HG03575 (cell line): ENCODE measurements at regions not wholly inside any gene's neighbourhood (a gene's known extent, or its start where the extent isn't known, plus 50 kb on each side); places are given as distances from the start of the nearest gene placed in this dataset.

ENCODE experiments used
- ATAC-seq: cut with Tn5 transposase; IDR thresholded peaks from one replicate; pipeline ENCODE4 v1.9.1; 2021; ENCODE audit not compliant: unreplicated experiment, insufficient number of reproducible peaks, low FRiP score; ENCODE audit errors: extremely low read depth

DNA sequence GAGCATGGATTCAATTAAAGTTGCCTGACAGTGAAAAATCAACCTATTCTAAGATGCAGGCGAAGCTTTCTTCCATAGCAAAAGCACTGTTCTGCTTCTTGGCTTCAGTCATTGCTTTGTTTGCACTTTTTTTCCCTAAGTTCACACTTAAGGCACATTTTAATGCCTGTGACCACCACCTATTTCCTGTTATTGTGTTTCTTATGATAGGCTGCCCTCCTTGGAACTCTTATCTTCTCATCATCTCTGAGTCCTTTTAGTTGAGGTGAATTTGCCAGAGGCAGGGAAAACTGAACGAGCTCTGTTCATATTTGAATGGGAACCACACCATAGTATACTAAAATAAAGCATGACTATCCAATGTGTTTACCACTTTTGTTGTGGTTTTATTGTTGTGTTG lies 119.8 kb downstream of the SPCS3 start:
- no peak for ATAC-seq

DNA sequence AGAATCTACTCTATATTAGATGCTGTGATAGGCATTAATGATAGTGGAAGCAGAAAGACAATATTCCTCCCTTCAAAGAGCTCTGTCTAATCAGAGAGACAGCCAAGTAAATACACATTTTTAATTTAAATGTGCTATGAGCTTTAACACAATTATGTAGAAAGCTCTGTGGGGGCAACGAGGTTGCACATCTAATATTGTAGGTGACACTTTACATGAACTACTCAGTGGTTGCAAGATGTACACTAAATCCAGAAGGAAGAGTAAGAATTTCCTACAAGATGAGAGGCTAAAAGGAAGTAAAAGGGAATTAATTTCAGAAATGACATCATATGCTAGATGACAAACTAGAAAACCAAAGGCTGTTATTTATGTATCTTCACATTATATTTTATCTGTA lies 120.9 kb downstream of the SPCS3 start:
- ATAC-seq = no peak

DNA sequence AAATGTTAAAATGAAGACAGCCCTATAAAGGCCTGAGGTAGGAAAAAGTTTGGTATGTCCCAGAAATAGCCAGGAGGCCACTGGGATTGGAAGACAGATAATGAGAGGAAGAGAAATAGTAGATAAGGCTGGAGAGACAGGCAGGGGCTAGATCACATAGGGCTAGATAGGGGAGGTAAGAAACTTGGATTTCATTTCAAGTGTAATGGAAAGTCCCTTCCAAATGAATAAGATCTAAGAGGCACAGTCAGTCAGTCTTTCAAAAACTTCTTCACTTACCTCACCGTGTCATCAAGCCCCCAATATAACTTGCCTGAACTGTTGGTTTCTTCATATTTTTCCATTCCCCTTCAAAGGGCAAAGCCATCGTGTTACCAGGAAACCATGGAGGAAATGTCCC lies 121.8 kb downstream of the SPCS3 start:
- no peak for ATAC-seq

DNA sequence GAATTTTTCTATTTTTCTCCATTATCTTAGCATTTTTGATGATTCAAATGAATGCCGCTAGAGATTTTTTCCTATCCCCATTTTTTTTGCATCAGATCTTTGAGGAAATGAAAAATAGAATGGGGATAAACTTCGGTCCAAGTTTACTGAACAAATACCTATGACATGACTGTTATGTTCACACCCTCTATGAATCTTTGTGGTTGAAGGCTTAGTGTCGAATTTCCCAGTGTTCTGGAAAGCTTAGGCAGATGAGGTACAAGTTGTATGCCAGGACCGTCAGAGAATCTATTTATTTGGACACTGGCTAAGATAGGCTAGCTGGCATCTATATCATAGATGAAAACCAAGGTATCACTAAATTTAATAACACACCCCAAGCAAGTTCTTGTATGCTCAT lies 123.4 kb downstream of the SPCS3 start:
- no peak for ATAC-seq

DNA sequence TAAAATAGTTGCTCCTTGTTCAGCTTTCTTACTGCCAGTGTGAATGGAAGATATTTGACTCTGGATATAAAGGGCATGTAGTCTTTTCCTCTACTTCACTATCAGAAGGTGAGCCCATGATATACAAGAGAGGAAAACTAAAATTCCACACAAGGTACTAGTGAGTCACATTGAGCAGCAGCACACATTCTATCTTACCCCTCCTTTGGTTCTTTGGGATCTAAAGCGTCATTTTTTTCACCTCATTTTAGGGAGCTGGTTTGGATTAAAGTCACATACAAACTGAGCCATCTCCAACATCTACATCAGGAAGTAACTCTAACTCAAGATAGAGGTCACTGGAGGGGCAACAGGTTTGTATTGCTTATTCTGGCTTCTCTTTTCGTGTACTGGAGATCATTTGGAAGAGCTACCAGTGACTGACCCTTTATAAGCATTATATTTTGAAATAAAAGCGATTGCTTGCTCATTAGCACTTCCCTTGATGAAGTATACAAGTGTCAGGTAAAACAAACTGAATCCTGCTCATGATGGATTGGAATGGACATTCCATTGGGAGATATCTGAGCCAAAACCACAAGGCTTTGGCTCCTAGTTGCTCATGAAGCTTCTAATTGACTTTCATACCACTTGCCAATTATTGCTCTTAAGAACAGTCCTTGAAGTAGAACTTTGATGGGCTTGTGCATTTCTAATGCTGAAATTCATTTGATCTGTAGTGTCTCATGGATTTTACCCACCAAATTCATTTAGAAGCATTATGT lies 124.1 kb downstream of the SPCS3 start:
- ATAC-seq = no peak

DNA sequence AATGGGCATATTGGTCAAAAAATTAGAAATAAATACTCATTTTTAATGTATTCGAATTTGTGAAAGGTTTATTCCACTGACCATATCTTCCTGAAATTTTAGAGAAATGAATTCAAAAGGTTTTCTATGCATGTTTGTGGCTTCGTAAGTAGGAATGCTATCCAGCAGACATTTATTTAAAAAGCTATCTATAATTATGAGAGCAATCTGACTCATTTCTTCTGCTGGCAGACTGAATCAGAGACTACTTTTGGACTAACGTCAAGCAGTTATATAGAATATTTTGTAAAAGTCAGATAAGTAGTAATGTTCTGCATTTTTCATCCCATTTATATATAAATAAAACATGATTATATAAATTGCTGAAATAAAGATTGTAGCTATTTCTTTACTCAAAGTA lies 125.0 kb downstream of the SPCS3 start:
- no peak for ATAC-seq

DNA sequence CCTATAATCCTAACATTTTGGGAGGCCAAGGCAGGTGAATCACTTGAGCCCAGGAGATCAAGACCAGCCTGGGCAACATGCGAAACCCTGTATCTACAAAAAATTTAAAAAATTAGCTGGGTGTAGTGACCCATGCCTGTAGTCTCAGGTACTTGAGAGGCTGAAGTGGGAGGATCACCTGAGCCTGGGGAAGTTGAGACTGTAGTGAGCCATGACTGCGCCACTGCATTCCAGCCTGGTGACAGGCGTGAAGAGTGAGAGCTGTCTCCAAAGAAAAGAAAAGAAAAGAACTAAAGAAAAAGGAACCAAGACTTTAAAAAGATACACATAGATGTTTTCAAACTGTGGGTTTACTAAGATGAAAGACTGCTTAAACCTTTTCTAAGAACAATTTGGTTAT lies 129.0 kb downstream of the SPCS3 start:
- no peak for ATAC-seq

DNA sequence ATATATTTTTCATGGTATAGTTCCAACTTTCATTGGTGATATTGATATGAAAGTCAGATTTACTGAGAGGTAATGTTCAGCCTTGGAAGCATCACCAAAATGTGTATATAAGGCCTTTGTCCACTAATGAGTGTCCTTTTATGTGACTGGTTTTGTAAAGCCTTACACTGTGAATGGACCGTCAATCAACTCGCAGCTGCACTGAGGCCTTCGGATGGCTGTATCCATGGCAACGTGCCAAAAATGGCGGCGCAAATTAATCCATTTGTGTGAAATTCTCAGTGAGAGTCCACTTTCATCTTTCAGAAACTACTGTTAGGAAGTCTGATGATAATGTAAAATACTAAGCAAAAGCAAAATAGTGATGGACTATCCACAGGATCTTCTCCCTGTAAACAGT lies 131.7 kb downstream of the SPCS3 start:
- no peak for ATAC-seq

DNA sequence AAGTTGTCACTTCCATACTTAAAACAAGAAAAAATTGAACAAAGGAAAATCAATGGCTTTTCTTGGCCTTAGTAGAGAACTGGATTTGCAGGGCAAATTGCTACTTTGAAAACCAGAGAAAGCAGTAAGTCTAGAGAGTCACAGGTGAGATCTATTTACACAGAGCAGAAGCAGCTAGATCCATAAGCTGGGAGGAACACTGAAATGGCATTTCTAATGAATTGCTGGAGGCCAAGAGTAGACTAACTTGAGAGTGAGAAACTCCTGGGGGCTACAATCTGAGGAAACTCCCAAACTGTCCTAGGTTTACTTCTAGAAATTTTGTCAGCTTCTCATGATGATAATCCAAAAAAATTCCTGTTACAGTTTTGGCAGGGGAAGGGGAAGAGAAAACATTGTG lies 133.3 kb downstream of the SPCS3 start:
- ATAC-seq = no peak

DNA sequence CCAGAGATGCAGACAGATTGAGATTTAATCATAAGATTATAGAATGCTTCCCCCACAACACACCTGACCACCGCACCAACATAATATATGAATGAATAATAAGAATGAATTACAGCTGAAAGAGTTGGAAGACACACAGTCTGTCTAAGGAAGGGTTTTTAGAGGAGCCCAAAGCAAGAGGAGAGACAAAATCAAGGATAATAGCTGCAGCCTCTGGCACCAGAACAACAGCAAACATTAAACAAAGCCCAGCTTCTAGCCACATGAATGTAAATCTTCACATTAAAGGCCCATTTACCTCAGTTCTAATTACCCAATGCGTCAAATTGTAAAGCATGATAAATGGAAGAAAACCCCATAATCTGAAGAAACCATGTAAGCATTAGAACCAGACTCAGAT lies 133.9 kb downstream of the SPCS3 start:
- ATAC-seq = no peak

DNA sequence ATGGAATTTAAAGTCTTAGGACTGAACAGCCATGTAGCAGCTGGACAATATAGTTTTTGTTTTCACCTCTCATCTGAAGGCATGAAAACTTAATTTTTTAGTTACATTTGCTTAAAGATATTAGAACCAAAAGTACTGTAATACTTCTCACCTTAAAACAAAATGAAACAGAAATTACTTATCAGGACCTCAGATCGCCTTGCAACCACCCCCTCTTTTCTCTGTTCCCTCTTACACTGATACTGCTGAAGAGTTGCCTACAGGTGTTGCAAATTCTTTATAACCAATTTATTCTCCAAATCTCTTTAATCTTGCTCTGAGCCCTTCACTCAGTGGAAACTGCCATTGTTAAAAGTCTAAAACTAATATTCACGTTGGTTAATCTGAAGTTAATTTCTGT lies 145.0 kb downstream of the SPCS3 start:
- peak; percentile 99 for ATAC-seq

DNA sequence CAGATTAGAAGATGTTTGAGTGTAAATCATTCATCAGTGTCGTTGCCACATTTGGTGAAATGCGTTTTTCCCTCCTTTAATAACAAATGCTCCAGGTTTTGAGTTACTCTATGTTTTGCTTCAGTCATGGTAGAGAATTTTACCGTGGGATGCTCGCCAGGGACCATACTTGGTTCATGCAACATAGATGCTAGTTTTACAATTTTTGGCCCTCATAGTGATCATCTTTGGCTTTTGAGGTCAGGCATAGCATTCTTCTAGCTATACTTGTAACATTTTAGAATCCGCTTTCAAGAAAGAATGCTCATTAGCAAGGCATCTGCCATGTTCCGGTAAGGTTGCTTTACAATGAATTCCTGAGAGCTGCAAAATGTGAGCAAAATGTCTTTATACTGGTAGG lies 147.2 kb downstream of the SPCS3 start:
- no peak for ATAC-seq

DNA sequence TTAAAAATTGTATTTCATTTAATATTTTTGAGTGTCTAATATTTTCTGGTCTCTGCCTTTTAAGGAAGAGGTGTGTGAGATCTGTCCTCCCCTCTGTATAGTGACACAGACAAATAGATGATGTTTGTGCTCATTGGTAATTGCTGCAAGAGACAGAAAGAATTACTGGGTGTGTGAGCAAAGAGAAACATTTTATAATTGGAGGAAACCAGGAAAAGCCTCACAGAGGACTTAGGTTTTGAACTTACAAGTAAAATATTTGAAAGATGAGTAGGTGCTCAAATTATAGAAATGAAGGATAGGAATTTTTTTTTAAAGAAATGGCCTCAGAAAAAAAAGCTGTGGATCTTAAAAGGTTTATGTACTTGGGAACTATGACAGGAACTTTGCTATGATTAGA lies 149.8 kb downstream of the SPCS3 start:
- ATAC-seq = no peak

DNA sequence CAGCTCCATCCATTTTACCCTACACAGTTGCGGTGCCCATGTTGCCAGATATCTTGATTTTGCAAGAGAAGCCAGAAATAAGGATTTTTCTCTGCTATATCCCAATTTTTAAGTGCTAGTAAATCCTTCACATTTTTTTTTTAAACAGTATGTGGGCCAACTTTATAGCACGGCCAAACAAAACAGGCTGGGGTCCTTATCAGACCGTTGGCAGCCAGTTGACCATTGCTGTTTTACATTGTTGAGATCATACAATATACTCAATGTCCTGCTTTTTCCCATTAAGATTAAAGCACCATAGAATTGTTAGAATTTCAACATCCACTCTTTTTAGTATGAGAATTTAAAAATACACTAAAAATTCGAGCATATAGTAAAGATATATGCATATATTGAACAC lies 150.9 kb downstream of the SPCS3 start:
- no peak for ATAC-seq

DNA sequence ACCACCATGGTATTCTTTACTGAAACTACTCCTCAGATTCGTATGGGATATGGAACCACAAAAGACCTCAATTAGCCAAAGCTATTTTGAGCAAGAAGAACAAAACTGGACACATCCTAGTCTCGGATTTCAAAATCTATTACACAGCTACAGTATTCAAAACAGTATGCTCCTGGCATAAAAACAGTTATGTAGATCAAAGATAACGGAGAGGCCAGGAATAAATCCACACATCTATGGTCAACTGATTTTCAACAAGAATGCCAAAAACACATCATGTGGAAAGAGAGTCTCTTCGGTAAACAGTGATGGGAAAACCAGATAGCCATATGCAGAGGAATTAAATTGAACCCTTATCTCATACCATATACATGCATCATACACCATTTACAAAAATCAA lies 155.3 kb downstream of the SPCS3 start:
- no peak for ATAC-seq

DNA sequence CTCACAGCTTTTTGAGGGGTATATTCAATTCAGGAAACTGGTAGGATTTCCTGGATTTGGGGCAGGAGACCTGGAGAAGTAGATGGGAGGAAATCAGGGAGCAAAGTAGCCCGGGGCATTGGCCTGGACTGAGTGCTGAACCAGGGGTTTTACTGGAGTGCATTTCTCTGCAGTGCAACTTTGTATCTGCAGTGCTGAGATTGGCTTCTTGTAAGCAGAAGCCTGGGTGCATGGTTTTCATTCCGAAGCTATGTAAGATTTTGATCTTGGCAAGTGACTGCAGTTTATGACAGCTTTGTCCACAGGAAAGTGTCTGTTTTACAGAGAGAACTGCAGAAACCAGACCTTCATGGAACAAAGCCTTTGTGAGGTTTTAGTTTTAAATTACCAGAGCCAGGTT lies 158.3 kb downstream of the SPCS3 start:
- no peak for ATAC-seq

DNA sequence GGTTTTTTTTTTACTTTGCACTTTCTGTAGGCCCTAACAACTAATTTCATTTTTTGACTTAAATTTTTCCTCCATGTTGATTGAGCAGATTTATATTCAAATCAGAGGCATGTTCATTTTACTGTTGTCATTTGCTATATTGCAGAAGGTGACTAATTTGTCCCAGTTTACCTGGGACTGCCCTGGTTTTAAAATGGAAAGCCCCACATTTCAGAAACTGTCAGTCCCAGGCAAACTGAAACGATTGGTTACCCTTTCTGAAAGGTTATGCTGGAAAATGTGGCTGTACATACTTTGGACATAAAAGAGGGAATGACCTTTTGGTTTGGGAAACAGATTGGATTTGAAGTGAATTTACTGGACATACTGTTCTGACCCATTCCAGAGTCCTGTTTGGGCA lies 160.0 kb downstream of the SPCS3 start:
- ATAC-seq = no peak

DNA sequence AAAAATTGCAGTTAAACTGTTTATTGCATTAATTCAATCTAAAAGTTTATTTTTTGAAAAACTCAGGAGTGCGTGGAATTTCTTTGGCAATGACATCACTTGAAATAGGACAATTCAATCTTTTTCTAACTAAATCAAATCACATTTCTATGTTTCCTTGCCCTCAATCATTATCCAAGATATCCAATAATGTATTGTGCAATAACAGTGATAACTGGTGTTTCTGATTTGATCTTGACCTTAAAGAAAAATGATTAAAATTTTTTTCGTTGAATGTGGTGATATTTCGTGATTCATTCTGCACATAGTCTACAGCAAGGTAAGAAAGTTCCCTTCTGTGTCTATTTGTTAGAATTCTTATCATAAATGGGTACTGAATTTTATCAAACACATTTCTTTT lies 163.2 kb downstream of the SPCS3 start:
- no peak for ATAC-seq

DNA sequence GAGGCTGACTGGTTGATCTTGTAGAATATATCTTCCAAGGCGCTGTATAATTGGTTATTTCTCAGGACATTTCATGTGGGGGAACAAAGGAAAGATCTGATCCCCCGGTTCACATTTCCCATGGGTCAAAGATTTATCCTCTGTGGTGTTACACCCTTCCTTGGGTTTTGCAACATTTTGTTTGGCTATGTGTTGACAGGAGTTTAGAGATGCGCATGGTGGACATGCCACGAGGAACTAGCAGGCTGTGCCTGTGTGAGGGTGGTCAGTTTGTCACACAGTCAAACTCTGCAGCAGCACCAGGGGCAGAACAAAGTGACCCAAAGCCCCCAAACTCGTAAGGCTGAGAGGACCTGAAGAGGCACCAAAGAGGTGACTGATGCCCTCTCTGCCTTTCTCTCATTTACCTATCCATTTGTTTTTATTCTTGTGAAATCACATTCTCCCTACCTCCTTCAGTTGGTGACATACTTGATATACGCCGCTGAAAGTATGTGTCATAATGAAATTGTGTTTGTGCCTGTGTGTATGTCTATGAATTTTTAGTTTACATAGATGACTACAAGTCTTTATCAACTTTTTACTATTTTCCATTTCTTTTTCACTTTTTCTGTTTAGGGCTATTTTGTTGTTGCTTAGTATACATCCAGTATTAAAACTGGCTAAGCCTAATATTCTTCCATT lies 164.7 kb downstream of the SPCS3 start:
- no peak for ATAC-seq

DNA sequence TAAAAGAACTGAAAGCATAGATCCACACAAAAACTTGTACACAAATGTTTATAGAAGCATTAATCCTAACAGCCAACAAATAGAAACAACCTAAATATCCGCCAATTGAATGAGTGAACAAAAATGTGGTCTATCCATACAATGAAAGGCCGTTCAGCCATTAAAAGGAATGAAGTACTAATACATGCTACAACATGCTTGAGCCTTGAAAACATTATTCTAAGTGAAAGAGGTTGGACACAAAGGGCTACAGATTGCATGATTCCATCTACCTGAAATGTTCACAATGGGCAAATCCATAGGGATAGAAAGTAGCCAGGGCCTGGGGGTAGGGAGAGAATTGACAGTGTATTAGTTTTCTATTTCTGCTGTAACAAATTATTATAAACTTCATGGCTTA lies 169.2 kb downstream of the SPCS3 start:
- ATAC-seq = no peak
